Omental fat pad (tissue), 3 donors: ENCODE measurements at regions not wholly inside any gene's neighbourhood (a gene's known extent, or its start where the extent isn't known, plus 50 kb on each side); places are given as distances from the start of the nearest gene placed in this dataset.

Source experiments
- ATAC-seq: fragments of 150-250 bp; one replicate; pipeline ENCODE4 v1.9.1; 2016; ENCODE audit warnings: mild to moderate bottlenecking, moderate library complexity; ENCODE audit not compliant: low FRiP score
- DNase-seq: peaks from one replicate; pipeline ENCODE4 v3.0.0-alpha.2; 2019; ENCODE audit warnings: low spot score
- TF ChIP-seq, protein P1 (sequence below), 3 donors: fragments of 450-650 bp; IDR thresholded peaks; one replicate each; pipeline ENCODE4 v1.5.1; 2016 to 2017; ENCODE audit warnings: antibody characterized with exemption in 3 of 3, mild to moderate bottlenecking in 3 of 3, moderate library complexity in 2 of 3

DNA sequence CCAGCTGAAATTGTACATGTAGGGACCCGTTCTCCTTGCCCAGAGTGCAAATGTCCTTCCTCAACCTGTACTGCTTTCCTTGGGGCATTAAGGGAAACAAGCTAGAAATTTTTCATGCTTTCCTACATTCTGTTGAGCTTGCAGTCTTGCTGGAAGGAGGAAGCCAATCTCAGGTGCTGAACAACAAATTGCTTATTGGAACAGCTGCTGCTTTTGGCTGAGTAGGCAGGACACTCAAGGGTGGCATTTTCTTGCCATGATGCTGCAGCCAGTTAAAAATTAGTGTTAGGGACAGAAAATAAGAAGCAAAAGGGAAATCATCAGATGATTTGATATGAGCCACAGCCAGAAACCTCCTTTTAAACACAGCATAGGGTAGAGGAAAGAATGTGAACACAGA lies 223.7 kb downstream of the QDPR start:
- ATAC-seq, result no peak
- DNase-seq, result no peak
- TF ChIP-seq, protein P1, sequence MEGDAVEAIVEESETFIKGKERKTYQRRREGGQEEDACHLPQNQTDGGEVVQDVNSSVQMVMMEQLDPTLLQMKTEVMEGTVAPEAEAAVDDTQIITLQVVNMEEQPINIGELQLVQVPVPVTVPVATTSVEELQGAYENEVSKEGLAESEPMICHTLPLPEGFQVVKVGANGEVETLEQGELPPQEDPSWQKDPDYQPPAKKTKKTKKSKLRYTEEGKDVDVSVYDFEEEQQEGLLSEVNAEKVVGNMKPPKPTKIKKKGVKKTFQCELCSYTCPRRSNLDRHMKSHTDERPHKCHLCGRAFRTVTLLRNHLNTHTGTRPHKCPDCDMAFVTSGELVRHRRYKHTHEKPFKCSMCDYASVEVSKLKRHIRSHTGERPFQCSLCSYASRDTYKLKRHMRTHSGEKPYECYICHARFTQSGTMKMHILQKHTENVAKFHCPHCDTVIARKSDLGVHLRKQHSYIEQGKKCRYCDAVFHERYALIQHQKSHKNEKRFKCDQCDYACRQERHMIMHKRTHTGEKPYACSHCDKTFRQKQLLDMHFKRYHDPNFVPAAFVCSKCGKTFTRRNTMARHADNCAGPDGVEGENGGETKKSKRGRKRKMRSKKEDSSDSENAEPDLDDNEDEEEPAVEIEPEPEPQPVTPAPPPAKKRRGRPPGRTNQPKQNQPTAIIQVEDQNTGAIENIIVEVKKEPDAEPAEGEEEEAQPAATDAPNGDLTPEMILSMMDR (IDR thresholded peaks at IDR 0.05), result no peak

DNA sequence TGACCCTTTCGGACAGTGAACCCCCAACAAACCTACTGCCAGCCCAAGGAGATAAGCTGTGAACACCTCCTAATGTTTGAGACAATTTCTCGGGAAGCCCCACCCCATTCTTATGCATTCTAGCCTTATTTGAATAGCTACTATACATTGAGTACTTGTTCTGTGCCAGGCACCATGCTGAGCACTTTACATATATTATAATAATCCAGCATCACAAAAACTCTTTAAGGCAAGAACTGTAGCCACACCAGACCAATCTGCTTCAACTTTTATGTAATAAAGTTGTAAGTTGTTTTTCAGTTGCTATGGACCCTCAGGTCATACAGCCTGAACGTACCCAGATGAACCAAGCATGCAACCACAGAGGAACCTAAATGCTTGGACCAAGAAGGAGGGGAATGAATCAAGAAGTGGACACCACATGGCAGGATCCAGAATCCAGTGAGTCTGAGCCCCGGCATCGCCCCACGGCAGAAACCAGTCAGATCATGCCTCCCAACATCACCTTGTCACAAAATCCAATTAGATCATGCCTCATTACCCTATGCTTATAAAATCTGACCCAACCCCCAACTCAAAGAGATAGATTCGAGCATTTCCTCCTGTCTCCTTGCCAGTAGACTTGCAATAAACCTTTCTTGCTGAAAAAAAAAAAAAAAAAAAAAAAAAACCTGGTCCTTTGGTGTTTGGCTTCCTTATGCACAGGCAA lies 225.0 kb downstream of the QDPR start:
- ATAC-seq (no peak), DNase-seq (no peak)
- TF ChIP-seq, protein P1 (IDR thresholded peaks at IDR 0.05), result no peak

DNA sequence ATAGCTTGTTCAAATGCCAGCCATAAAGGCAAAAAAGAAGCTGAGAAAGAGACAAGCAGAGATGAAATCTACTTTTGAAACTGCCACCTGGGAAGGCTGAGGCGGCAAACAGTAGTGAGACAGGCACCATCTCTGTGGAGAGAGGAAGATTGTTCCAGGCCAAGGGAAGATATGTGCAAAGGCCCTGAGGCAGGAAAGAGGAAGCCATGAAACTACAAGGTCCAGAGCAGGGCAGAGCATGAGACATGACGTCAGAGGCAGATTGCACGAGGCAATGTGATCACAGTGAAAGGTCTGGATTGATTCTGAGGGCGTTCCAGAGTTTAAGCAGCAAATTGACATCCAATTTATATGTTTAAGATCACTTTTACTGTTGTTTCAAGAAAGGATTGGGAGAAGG lies 226.1 kb downstream of the QDPR start:
- ATAC-seq (no peak), DNase-seq (no peak)
- TF ChIP-seq, protein P1 (IDR thresholded peaks at IDR 0.05), result no peak

DNA sequence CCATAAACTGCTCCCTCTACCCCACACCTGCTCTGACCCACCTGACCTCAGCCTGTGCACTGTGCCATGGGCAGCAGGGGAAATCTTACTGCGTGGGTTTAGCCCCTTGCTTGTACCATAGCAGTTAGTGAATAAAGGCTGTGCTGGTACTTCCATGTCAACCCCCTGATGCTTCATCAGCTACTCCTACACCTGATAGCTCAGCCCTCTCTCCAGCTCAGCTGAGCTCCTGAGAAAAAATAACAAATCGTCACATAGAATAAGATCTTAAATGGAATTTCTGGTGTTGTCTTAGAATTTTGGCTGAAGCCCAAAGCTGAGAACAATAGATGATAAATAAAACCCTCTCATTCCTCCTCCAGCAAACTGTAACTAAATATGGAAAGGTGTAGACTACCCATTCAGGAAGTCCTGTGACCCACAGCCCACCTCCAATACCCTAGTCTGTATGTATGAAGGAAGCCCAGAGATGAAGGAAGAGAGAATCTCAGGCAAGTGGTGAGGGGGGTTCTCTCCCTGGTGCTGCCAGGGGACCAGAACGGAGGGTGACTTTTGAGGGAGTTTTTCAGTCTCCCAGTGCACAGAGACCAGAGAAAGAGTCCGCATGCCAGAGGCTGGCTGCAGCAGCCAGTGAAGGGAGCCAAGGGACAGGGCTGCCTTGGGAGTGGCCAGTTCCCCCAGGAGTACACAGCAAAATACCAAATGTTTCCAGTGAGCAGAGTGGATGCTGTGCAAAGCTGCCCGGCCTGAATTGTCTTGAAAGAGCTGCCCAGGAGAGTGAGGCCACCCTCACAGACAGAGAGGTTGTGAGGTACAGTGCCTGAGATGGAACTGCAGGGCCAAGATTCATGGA lies 227.3 kb downstream of the QDPR start:
- DNase-seq, result no peak
- no peak for ATAC-seq
- TF ChIP-seq, protein P1 (IDR thresholded peaks at IDR 0.05), result no peak

DNA sequence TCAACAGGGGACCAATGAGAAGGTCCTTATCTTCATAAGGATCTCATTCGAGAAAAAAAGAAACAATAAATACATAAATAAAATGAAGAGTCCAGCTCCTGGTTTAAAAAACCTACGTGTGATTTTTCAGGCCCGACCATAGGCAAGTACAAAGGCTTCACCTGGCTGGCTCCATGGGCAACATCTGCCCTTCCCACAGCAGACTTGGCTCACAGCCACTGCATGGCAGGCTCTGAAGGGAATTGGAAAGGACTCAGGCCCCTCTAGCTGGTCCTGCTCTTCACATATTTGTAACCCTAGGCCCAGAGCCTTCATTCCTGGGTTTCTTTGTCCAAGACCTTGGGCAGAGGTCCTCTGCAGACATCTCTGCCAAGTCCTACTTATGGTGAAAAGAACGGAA lies 228.1 kb downstream of the QDPR start:
- ATAC-seq (no peak), DNase-seq (no peak)
- TF ChIP-seq, protein P1 (IDR thresholded peaks at IDR 0.05), result no peak

DNA sequence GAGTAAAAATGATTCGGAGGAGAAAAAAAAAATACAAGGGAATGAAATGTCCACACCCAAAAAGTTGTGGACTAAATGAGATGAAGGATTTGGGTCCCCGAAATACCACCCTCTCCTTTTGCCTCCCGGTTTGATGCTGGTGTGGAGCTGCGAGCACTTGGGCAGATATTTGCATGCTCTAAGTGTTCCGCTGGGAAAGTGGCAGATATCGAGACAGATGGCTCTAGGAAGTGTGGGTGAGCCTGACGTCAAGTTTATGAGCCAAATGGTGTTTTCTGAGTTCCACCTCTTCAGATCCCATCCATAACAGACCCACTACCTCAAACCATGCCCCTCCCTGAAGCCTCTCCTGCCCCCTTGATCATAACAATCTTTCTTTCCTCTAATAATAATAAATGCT lies 228.6 kb downstream of the QDPR start:
- no peak for DNase-seq
- no peak for ATAC-seq
- TF ChIP-seq, protein P1 (IDR thresholded peaks at IDR 0.05), result no peak
